Non-pigmented ciliary epithelial cell (primary cell): ENCODE measurements at regions not wholly inside any gene's neighbourhood (a gene's known extent, or its start where the extent isn't known, plus 50 kb on each side); places are given as distances from the start of the nearest gene placed in this dataset.
"Not testable (repeated sequence)": the region's sequence is repeated elsewhere in the genome, so short reads cannot be mapped to it uniquely, and the experiment has no call there.

Source experiments
- DNase-seq: peaks from one replicate; pipeline ENCODE4 v3.0.0-alpha.2; 2010; ENCODE audit warnings: low read depth

DNA sequence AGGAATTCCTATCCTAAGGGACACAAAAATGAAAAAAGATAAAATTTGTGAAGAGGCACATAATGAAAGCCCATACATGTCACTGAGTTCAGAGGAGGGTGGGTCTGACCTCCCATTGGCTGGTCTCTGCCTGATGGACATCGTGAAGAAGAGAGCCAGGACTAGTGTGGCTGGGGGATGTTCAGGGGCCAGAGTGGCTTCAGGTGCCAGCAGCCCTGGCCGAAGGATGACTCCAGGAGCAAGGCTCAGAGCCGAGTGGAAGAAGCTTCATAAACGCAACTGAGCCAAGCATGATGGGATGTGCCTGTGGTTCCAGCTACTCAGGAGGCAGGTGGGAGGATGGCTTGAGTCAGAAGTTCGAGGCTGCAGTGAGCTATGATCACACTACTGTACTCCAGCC lies 56.9 kb upstream of the ATP5PO start:
- DNase-seq: no peak

DNA sequence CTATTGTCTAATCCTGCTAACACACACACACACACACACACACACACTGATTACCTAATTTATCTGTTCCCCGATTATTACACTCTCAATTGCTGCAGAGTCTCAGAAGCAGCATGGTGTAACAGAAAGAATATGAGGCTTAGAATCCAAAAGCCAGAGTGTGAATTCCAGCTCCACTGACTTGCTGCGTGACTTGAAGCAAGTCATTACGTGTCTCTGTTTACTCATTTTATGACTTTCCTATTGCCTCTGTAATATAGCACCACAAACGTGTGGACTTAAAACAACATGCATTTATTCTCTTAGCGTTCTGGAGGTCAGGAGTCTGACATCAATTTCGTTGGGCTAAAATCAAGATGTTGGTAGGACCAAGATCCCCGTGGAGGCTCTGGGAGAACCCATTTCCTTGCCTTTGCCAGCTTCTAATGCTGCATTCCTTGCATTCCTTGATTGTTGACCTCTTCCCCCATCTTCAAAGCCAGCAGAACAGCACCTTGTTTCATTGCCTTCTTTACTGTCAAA lies 55.9 kb upstream of the ATP5PO start:
- no peak for DNase-seq

DNA sequence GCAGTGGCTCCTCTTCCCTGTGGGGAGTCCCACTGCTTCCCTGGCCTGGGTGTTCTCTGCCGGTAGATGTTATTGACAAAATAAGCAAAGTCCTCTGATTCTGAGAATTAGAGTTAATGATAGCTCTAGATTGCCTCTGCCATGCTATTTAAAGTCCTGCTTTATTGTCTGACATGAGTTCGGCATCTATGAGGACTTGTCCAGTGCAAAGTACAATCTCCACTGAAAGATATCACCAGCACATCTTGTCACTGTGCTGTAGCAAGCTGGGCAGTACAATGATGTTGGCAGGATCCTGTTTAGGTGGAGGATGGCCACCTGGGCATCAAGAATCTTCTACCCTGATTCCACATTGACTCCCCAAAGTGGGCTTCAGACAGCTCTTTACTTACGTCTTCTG lies 54.0 kb upstream of the ATP5PO start:
- no peak for DNase-seq

DNA sequence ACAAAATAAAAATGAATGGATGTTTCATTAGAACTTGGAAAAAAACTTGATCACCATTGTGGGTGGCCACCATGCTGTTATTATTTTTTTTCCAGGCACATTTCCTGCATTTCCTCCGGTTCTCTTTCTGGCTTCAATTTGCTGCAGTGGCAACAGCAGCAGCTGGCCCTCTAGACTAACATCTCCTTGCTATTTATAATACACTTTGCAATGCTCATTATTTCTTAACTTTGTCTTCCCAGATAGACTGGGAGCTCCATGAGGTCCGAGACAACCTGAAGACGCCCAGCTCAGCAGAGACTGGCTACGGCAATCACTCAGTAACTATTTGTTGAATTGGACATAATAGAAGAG lies 53.4 kb upstream of the ATP5PO start:
- no peak for DNase-seq

DNA sequence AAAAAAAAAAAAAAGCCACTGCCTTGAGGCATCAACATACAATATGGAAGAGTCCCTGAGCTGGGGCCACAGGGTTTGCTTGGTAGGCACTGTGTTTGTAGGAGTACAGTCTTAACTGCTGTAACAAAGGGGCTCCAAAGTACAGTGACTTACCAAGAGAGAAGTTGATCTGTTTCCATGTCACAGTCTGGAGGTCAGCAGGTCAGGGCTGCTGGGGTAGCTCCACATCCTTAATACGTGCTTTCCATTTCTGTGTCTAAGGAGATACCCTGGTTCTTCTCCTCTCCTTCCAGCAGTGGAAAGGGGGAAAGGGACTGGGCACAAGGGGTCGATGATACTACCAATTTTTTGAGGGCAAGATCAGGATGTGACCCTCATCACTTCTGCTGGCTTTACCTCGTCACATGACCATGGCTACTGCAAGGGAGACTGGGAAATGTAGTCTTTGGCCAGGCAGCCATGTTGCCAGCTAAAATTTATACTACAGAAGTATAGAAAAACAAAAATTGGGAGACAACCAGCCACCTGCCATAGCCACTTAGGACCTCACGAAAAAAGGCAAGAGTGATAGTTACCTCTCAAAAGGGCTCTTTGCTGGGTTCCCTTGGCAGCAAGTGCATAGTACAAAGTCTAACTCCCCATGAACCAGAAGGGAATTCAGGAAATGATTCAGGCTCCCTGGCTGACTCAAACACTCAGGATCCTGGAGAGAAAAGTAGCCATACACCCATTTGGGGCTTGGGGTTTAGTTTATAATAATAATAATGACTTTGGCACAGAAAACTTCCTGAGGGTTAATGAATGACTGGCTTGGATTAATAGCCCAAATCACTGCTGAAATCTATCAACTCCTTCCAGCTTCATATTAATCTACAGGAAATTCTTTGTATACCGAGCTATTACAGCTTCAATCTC lies 52.7 kb upstream of the ATP5PO start:
- DNase-seq: no peak

DNA sequence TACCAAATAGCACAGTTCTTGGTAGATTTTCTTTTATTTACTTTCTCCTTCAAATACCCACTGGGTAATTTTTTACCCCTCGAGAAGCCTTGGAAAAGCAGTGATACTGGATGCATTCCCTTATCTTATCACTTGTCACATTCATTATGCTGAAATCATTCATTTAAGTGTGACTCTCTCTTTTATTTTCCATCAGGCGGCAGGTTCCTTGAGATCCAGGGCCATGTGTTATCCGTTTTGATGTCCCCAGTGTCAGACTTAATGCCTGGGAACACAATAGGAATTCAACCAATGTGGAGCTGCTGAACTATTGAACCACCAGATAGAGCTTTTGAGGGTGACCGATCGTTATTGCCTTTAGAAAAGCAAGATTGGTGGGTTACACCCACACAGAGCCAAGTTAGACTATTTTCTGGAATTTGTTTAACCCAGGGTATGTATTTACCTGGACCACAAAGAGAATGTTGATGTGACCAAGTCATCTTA lies 51.5 kb upstream of the ATP5PO start:
- no peak for DNase-seq

DNA sequence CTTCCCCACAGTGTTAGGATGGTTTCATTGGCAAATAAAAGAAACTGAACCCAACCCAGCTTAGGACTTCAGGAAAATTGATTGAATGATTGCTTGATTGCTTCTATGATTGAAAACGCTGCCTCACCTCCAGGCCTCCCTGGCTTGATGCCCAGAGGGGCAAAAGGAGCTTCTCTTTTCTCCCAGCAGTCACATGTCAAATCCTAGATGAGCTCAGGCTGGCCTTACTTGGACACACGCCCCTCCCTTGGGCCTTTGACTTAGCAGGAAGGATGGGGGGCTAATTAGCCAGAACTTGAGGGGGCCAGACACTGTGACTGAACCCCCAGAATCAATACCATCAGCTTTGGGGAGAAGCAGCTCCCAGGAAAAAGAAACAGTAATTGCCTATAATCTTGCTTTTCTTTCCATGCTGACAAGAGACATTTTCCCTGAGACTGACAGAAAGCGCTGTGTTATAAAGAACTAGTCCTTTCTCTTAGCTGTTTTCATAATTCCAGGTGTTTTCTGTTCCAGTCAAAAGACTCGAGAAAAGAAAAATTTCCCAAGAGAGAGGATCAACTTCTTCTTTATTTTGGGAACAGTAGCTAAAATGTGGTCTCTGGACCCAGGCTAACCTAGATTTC lies 50.8 kb upstream of the ATP5PO start:
- no peak for DNase-seq

DNA sequence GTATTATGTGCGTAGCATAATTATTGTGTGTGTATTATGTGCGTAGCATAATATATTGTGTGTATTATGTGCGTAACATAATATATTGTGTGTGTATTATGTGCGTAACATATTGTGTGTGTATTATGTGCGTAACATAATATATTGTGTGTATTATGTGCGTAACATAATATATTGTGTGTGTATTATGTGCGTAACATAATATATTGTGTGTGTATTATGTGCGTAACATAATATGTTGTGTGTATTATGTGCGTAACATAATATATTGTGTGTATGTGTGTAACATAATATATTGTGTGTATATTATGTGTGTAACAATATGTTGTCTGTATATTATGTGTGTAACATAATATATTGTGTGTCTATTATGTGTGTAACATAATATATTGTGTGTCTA lies 50.1 kb upstream of the ATP5PO start:
- DNase-seq: not testable (repeated sequence)
